ENCODE measurements at regions not wholly inside any gene's neighbourhood (a gene's known extent, or its start where the extent isn't known, plus 50 kb on each side); places are given as distances from the start of the nearest gene placed in this dataset.

- DNase-seq, result no peak
Observed at GRCh38 chr6:122078481-122078880, 321.0 kb upstream of the HSF2 start.

GRCh38 chr6:122079916-122080315 is 319.5 kb upstream of the HSF2 start:
- DNase-seq, result no peak

- no peak for DNase-seq
Observed at GRCh38 chr6:122081921-122082320, 317.5 kb upstream of the HSF2 start.

GRCh38 chr6:122082370-122082769 is 317.1 kb upstream of the HSF2 start:
- DNase-seq, result no peak

- no peak for DNase-seq
Observed at GRCh38 chr6:122092366-122092765, 307.1 kb upstream of the HSF2 start.

- no peak for DNase-seq
Observed at GRCh38 chr6:122098201-122098678, 301.2 kb upstream of the HSF2 start.

GRCh38 chr6:122102026-122102425 is 297.4 kb upstream of the HSF2 start:
- DNase-seq, result no peak

GRCh38 chr6:122107256-122107852 is 292.1 kb upstream of the HSF2 start:
- DNase-seq, result no peak

GRCh38 chr6:122109075-122109474 is 290.4 kb upstream of the HSF2 start:
- DNase-seq, result no peak

- no peak for DNase-seq
Observed at GRCh38 chr6:122114717-122115116, 284.7 kb upstream of the HSF2 start.

- no peak for DNase-seq
Observed at GRCh38 chr6:122116119-122116834, 283.2 kb upstream of the HSF2 start.

GRCh38 chr6:122116835-122117627 is 282.4 kb upstream of the HSF2 start:
- DNase-seq, result no peak

- no peak for DNase-seq
Observed at GRCh38 chr6:122118945-122119506, 280.4 kb upstream of the HSF2 start.

- DNase-seq, result no peak
Observed at GRCh38 chr6:122122202-122122601, 277.2 kb upstream of the HSF2 start.

GRCh38 chr6:122122686-122123085 is 276.8 kb upstream of the HSF2 start:
- DNase-seq, result no peak

- no peak for DNase-seq
Observed at GRCh38 chr6:122124908-122125307, 274.5 kb upstream of the HSF2 start.

GRCh38 chr6:122126894-122127293 is 272.6 kb upstream of the HSF2 start:
- no peak for DNase-seq

- DNase-seq, result no peak
Observed at GRCh38 chr6:122128445-122128844, 271.0 kb upstream of the HSF2 start.

- no peak for DNase-seq
Observed at GRCh38 chr6:122129313-122130025, 270.0 kb upstream of the HSF2 start.

- DNase-seq, result no peak
Observed at GRCh38 chr6:122130026-122130348, 269.5 kb upstream of the HSF2 start.

GRCh38 chr6:122130518-122130917 is 268.9 kb upstream of the HSF2 start:
- no peak for DNase-seq

- no peak for DNase-seq
Observed at GRCh38 chr6:122136386-122136785, 263.1 kb upstream of the HSF2 start.

- DNase-seq, result no peak
Observed at GRCh38 chr6:122140031-122140430, 259.4 kb upstream of the HSF2 start.

Data from midbrain (tissue), 1 donor.